ENCODE measurements at regions not wholly inside any gene's neighbourhood (a gene's known extent, or its start where the extent isn't known, plus 50 kb on each side); places are given as distances from the start of the nearest gene placed in this dataset.

DNA sequence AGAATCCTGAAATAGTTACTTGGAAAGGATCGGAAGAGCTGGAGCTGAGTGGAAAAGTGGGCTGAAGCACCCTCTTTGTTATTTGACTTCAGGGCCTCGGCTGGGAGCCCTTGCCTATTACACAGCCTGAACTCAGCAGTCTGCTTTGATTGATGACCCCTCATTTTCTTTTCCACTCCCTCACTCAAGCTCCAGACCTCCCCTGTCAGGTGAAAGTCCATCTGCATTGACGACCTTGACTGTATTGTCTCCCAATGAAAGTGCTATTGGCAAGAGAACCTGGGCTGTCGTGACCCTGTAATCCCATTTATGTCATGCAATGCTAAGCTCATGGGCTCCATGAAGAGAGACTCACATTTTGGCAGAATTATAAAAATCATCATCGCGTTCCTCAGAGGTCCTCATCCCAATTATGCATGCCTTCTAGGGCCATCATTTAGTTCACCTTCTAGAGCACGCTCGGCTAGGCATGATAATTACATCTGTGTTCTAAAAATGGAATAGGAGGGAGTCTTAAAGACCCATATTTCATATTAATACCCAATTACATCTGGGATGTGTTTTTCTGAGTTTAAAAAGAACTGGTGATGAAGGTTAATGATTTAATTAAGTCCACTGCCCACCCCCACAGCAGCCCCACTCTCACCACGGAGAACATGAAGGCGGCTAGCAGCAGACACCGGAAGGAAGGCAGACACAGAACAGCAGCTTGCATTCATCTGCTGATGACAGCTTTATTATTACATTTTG lies 472.5 kb downstream of the PID1 start:
- H3K18ac ChIP-seq (ENCODE audit: low read length) = no peak overlapping the region
- no peak overlapping the region for H3K4me2 ChIP-seq (ENCODE audit: low read length)
- no peak overlapping the region for H2AFZ ChIP-seq (ENCODE audit: insufficient read depth, low read length, poor library complexity)
- peaks cover 0 to 4% of the 10 kb centered on the region in 2 experiments for H3K4me1 ChIP-seq (ENCODE audit: control insufficient read depth in 1 of 2, insufficient read depth in 2 of 2, low read length in 2 of 2)
- H3K27ac ChIP-seq (ENCODE audit: low read depth, low read length) = no peak overlapping the region
- H2AK5ac ChIP-seq (ENCODE audit: low read length) = no peak overlapping the region
- no peak overlapping the region for H2BK120ac ChIP-seq (ENCODE audit: insufficient read depth, low read length, poor library complexity)
- no peak overlapping the region for H4K8ac ChIP-seq (ENCODE audit: low read depth, low read length)
- H4K12ac ChIP-seq (ENCODE audit: low read depth, low read length) = no peak overlapping the region
- no peak for DNase-seq
- H2BK5ac ChIP-seq (ENCODE audit: low read depth, low read length, poor library complexity) = no peak overlapping the region
- H3K9ac ChIP-seq (ENCODE audit: low read length) = no peak overlapping the region
- H3K79me1 ChIP-seq (ENCODE audit: low read length) = no peaks in the 10 kb centered on the region
- no peak overlapping the region for H3K4ac ChIP-seq (ENCODE audit: low read depth, low read length)
- no peak overlapping the region for H3K23ac ChIP-seq (ENCODE audit: low read length)
- no peaks in the 10 kb centered on the region for H3K27me3 ChIP-seq (ENCODE audit: insufficient read depth, low read length)
- WGBS (ENCODE audit: extremely low coverage, insufficient coverage, insufficient read length) = no CpG with 5 or more reads among the region's 11 CpGs
- H4K91ac ChIP-seq (ENCODE audit: low read depth, low read length) = no peak overlapping the region
- H3K14ac ChIP-seq (ENCODE audit: low read length) = no peak overlapping the region
- H3K79me2 ChIP-seq (ENCODE audit: control insufficient read depth, insufficient read depth, low read length, poor library complexity) = no peaks in the 10 kb centered on the region
- H3K36me3 ChIP-seq (ENCODE audit: control insufficient read depth in 1 of 2, insufficient read depth in 2 of 2, low read length in 2 of 2) = no peaks in the 10 kb centered on the region
- H3K4me3 ChIP-seq (ENCODE audit: low read depth, low read length) = no peak overlapping the region
- no peaks in the 10 kb centered on the region for H3K9me3 ChIP-seq (ENCODE audit: insufficient read depth, low read depth, low read length)
- no peak overlapping the region for H2BK12ac ChIP-seq (ENCODE audit: low read length)

DNA sequence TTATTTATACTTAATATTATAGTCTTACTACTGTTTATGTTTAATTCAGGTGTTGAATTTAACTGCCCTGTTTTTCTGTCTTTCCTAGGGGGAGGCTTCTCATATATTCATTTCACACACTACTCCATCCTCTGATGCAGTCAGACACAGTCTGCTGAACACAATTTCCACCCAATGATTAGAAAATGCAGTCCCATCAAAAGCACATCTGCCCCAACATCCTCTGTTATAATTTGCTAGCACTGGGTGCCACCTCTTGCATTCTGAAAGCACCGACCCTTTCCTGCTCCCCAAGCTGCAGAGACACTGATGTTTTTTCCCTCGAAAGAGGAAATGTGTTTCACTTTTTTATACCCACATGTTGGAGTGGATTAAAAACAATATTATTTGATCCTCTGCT lies 474.7 kb downstream of the PID1 start:
- Histone ChIP-seq H4K91ac (ENCODE audit: low read depth, low read length) (no peak overlapping the region), H2AFZ (ENCODE audit: insufficient read depth, low read length, poor library complexity) (no peak overlapping the region), H2BK5ac (ENCODE audit: low read depth, low read length, poor library complexity) (no peak overlapping the region), H3K14ac (ENCODE audit: low read length) (no peak overlapping the region), H3K27me3 (ENCODE audit: insufficient read depth, low read length) (no peaks in the 10 kb centered on the region), H3K36me3 (ENCODE audit: control insufficient read depth in 1 of 2, insufficient read depth in 2 of 2, low read length in 2 of 2) (no peaks in the 10 kb centered on the region), H3K4ac (ENCODE audit: low read depth, low read length) (no peak overlapping the region), H3K79me2 (ENCODE audit: control insufficient read depth, insufficient read depth, low read length, poor library complexity) (no peaks in the 10 kb centered on the region), H3K27ac (ENCODE audit: low read depth, low read length) (no peak overlapping the region), H3K4me3 (ENCODE audit: low read depth, low read length) (no peak overlapping the region), H3K18ac (ENCODE audit: low read length) (no peak overlapping the region), H2BK120ac (ENCODE audit: insufficient read depth, low read length, poor library complexity) (no peak overlapping the region), H3K9me3 (ENCODE audit: insufficient read depth, low read depth, low read length) (no peaks in the 10 kb centered on the region), H2BK12ac (ENCODE audit: low read length) (no peak overlapping the region), H3K4me2 (ENCODE audit: low read length) (no peak overlapping the region), H4K8ac (ENCODE audit: low read depth, low read length) (no peak overlapping the region), H2AK5ac (ENCODE audit: low read length) (no peak overlapping the region), H3K4me1 (ENCODE audit: control insufficient read depth in 1 of 2, insufficient read depth in 2 of 2, low read length in 2 of 2) (peaks cover 0 to 4% of the 10 kb centered on the region in 2 experiments), H3K79me1 (ENCODE audit: low read length) (no peaks in the 10 kb centered on the region), H4K12ac (ENCODE audit: low read depth, low read length) (no peak overlapping the region), H3K9ac (ENCODE audit: low read length) (no peak overlapping the region), H3K23ac (ENCODE audit: low read length) (no peak overlapping the region)
- no CpG with 5 or more reads among the region's 2 CpGs for whole genome bisulfite sequencing (ENCODE audit: extremely low coverage, insufficient coverage, insufficient read length)
- DNase-seq = no peak

DNA sequence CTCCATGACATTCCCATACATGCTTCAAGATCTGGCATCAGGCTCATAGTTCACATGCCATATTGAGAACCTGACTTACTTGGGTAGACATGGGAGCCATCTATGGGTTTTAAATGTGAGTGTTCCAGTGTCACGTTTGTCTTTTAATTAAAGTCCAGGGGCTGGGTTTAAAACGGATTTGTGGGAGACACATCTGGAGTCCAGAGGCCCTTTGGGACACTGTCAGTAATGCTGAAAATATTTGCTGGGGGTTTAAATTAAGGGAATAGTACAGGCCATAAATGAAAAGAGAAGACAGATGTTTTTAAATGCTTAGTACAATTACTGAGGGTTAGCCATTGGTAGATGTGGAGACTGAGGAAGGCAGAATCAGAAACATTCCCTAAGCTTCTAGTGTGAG lies 478.0 kb downstream of the PID1 start:
- no peak for DNase-seq
- Histone ChIP-seq H3K79me2 (ENCODE audit: control insufficient read depth, insufficient read depth, low read length, poor library complexity) (no peaks in the 10 kb centered on the region), H4K12ac (ENCODE audit: low read depth, low read length) (no peak overlapping the region), H4K8ac (ENCODE audit: low read depth, low read length) (no peak overlapping the region), H3K4me1 (ENCODE audit: control insufficient read depth in 1 of 2, insufficient read depth in 2 of 2, low read length in 2 of 2) (no peaks in the 10 kb centered on the region), H3K18ac (ENCODE audit: low read length) (no peak overlapping the region), H4K91ac (ENCODE audit: low read depth, low read length) (no peak overlapping the region), H3K27ac (ENCODE audit: low read depth, low read length) (no peak overlapping the region), H3K4me2 (ENCODE audit: low read length) (no peak overlapping the region), H3K9me3 (ENCODE audit: insufficient read depth, low read depth, low read length) (no peaks in the 10 kb centered on the region), H3K79me1 (ENCODE audit: low read length) (no peaks in the 10 kb centered on the region), H2AK5ac (ENCODE audit: low read length) (no peak overlapping the region), H3K9ac (ENCODE audit: low read length) (no peak overlapping the region), H3K36me3 (ENCODE audit: control insufficient read depth in 1 of 2, insufficient read depth in 2 of 2, low read length in 2 of 2) (no peaks in the 10 kb centered on the region), H2BK120ac (ENCODE audit: insufficient read depth, low read length, poor library complexity) (no peak overlapping the region), H2BK12ac (ENCODE audit: low read length) (no peak overlapping the region), H3K23ac (ENCODE audit: low read length) (no peak overlapping the region), H3K4me3 (ENCODE audit: low read depth, low read length) (no peak overlapping the region), H2AFZ (ENCODE audit: insufficient read depth, low read length, poor library complexity) (no peak overlapping the region), H3K4ac (ENCODE audit: low read depth, low read length) (no peak overlapping the region), H3K14ac (ENCODE audit: low read length) (no peak overlapping the region), H3K27me3 (ENCODE audit: insufficient read depth, low read length) (no peaks in the 10 kb centered on the region), H2BK5ac (ENCODE audit: low read depth, low read length, poor library complexity) (no peak overlapping the region)
- WGBS (ENCODE audit: extremely low coverage, insufficient coverage, insufficient read length) = no CpG with 5 or more reads among the region's 2 CpGs

DNA sequence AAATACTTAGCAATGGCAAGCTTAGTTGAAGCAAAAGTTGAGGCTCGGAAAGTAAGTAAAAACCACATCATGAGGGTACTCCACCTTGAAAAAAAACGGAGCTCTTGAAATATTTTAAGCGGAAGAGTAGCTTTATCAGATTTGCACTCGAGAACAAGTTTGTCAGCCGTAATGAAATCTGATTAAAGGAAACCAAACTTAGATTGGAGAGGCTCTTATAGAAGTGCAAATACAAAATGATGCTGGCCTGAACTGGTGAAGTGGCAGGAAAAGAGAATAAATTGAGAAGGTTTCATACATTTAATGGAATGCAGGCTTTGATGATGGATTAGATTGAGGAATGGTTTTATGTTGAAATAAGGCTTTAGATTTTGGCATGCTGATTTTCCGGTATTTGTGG lies 484.2 kb downstream of the PID1 start:
- Histone ChIP-seq H3K27me3 (ENCODE audit: insufficient read depth, low read length) (no peaks in the 10 kb centered on the region), H3K4ac (ENCODE audit: low read depth, low read length) (no peak overlapping the region), H4K12ac (ENCODE audit: low read depth, low read length) (no peak overlapping the region), H3K4me1 (ENCODE audit: control insufficient read depth in 1 of 2, insufficient read depth in 2 of 2, low read length in 2 of 2) (no peaks in the 10 kb centered on the region), H3K23ac (ENCODE audit: low read length) (no peak overlapping the region), H3K4me3 (ENCODE audit: low read depth, low read length) (no peak overlapping the region), H3K27ac (ENCODE audit: low read depth, low read length) (no peak overlapping the region), H4K8ac (ENCODE audit: low read depth, low read length) (no peak overlapping the region), H2AK5ac (ENCODE audit: low read length) (no peak overlapping the region), H3K9ac (ENCODE audit: low read length) (no peak overlapping the region), H2AFZ (ENCODE audit: insufficient read depth, low read length, poor library complexity) (no peak overlapping the region), H3K36me3 (ENCODE audit: control insufficient read depth in 1 of 2, insufficient read depth in 2 of 2, low read length in 2 of 2) (no peaks in the 10 kb centered on the region), H3K79me2 (ENCODE audit: control insufficient read depth, insufficient read depth, low read length, poor library complexity) (no peaks in the 10 kb centered on the region), H2BK5ac (ENCODE audit: low read depth, low read length, poor library complexity) (no peak overlapping the region), H3K18ac (ENCODE audit: low read length) (no peak overlapping the region), H3K79me1 (ENCODE audit: low read length) (no peaks in the 10 kb centered on the region), H2BK12ac (ENCODE audit: low read length) (no peak overlapping the region), H4K91ac (ENCODE audit: low read depth, low read length) (no peak overlapping the region), H2BK120ac (ENCODE audit: insufficient read depth, low read length, poor library complexity) (no peak overlapping the region), H3K14ac (ENCODE audit: low read length) (no peak overlapping the region), H3K9me3 (ENCODE audit: insufficient read depth, low read depth, low read length) (no peaks in the 10 kb centered on the region), H3K4me2 (ENCODE audit: low read length) (no peak overlapping the region)
- 100% methylated on average over 1 of the region's 6 CpGs for WGBS (ENCODE audit: extremely low coverage, insufficient coverage, insufficient read length)
- DNase-seq = peak in 1 of 2 donors; percentile 2

Measured in trophoblast cell (in vitro differentiated cells and primary cell).